H1 (cell line): ENCODE measurements at regions not wholly inside any gene's neighbourhood (a gene's known extent, or its start where the extent isn't known, plus 50 kb on each side); places are given as distances from the start of the nearest gene placed in this dataset.

Source experiments
- CTCF ChIA-PET: fragments of 300-600 bp; sonication (Branson Sonifier 250); formaldehyde crosslinking; loops from one replicate; lab custom pipeline; 2021; ENCODE audit not compliant: partially characterized antibody; lab: Charles Lee
- POLR2A ChIA-PET: fragments of 300-600 bp; sonication (Branson Sonifier 250); formaldehyde crosslinking; loops from one replicate; lab custom pipeline; 2021; ENCODE audit warnings: inconsistent platforms; ENCODE audit not compliant: partially characterized antibody; lab: Charles Lee
- DNase-seq, 2 experiments: peaks; one replicate each; pipeline versions ENCODE4 v3.0.0 to v3.0.0-alpha.2; 2010 to 2022; ENCODE audit warnings: low spot score in 2 of 2, low read depth in 1 of 2, mixed read lengths in 1 of 2
- FAIRE-seq: peaks from 2 replicates; lab custom pipeline; 2011; peaks lifted over from hg19 to GRCh38; lab: Jason Lieb, UNC
- H2AFZ ChIP-seq: 2 replicates; pipeline ENCODE4 v1.8.1; 2012; ENCODE audit warnings: low read length, inconsistent platforms
- H2AK5ac ChIP-seq: 2 replicates; pipeline ENCODE4 v1.6.1; 2013; ENCODE audit warnings: low read depth, low read length
- H2BK120ac ChIP-seq: replicated peaks from 2 replicates; pipeline ENCODE3; 2013; ENCODE audit warnings: low read depth, low read length, inconsistent platforms
- H2BK12ac ChIP-seq: 2 replicates; pipeline ENCODE4 v1.6.1; 2013; ENCODE audit warnings: low read depth, low read length
- H2BK15ac ChIP-seq: 2 replicates; pipeline ENCODE4 v1.6.1; 2013; ENCODE audit warnings: low read length
- H2BK20ac ChIP-seq: 2 replicates; pipeline ENCODE4 v1.6.1; 2013; ENCODE audit warnings: low read length
- H2BK5ac ChIP-seq: 2 replicates; pipeline ENCODE4 v1.6.1; 2013; ENCODE audit warnings: low read depth, low read length
- H3K14ac ChIP-seq: 2 replicates; pipeline ENCODE4 v1.6.1; 2013; ENCODE audit warnings: inconsistent platforms; ENCODE audit not compliant: insufficient read length
- H3K18ac ChIP-seq: 2 replicates; pipeline ENCODE4 v1.6.1; 2013; ENCODE audit warnings: low read length; ENCODE audit errors: extremely low read depth
- H3K23ac ChIP-seq: 2 replicates; pipeline ENCODE4 v1.6.1; 2013; ENCODE audit warnings: inconsistent platforms; ENCODE audit not compliant: insufficient read length
- H3K23me2 ChIP-seq: 2 replicates; pipeline ENCODE4 v1.6.1; 2013; ENCODE audit warnings: low read depth, low read length
- H3K27ac ChIP-seq: 2 replicates; pipeline ENCODE4 v1.6.1; 2011; ENCODE audit warnings: low read depth, low read length, inconsistent platforms
- H3K27me3 ChIP-seq, 4 experiments: replicated peaks in 1 of 4; 1 replicate in 1 of 4; 2 replicates in 3 of 4; pipeline versions ENCODE4 v1.6.1 to v1.8.1; 2011 to 2013; ENCODE audit warnings: low read length in 3 of 4, mild to moderate bottlenecking in 3 of 4, inconsistent platforms in 2 of 4, mixed read lengths in 2 of 4, moderate library complexity in 1 of 4; ENCODE audit not compliant: control insufficient read depth in 3 of 4, insufficient read depth in 3 of 4; ENCODE audit errors: extremely low read depth in 1 of 4
- H3K36me3 ChIP-seq, 4 experiments: 2 replicates each; pipeline versions ENCODE4 v1.6.1 to v1.8.1; 2011 to 2013; ENCODE audit warnings: mild to moderate bottlenecking in 4 of 4, low read length in 3 of 4, moderate library complexity in 2 of 4, control low read depth in 1 of 4, inconsistent platforms in 1 of 4; ENCODE audit not compliant: insufficient read depth in 4 of 4, control insufficient read depth in 2 of 4
- H3K4ac ChIP-seq: replicated peaks from 2 replicates; pipeline ENCODE3; 2013; ENCODE audit warnings: low read length, low read depth, mixed read lengths, inconsistent platforms; ENCODE audit not compliant: insufficient read length
- H3K4me1 ChIP-seq, 4 experiments: replicated peaks in 1 of 4; 1 replicate in 1 of 4; 2 replicates in 3 of 4; pipeline versions ENCODE4 v1.6.1 to v1.8.1; 2011 to 2013; ENCODE audit warnings: low read length in 3 of 4, inconsistent platforms in 2 of 4, mixed read lengths in 1 of 4; ENCODE audit not compliant: insufficient read depth in 4 of 4, control insufficient read depth in 3 of 4
- H3K4me2 ChIP-seq, 2 experiments: 2 replicates each; pipeline versions ENCODE4 v1.6.1 to v1.8.1; 2011 to 2013; ENCODE audit warnings: low read depth in 2 of 2, low read length in 2 of 2, control low read depth in 1 of 2, inconsistent platforms in 1 of 2, mild to moderate bottlenecking in 1 of 2; ENCODE audit not compliant: insufficient read depth in 1 of 2
- H3K4me3 ChIP-seq, 4 experiments: fragments of 200-600, 300-600 bp in 1 of 4; sonication (generic), shearing (Covaris generic), sonication (Bioruptor Twin) in 1 of 4; 2 replicates each; pipeline versions ENCODE4 v1.5.1 to v1.8.1; 2011 to 2016; ENCODE audit warnings: low read length in 4 of 4, low read depth in 3 of 4, control low read depth in 2 of 4, inconsistent platforms in 2 of 4, mild to moderate bottlenecking in 2 of 4, mixed read lengths in 1 of 4, moderate library complexity in 1 of 4; ENCODE audit not compliant: insufficient read depth in 2 of 4; ENCODE audit errors: extremely low read depth in 1 of 4
- H3K56ac ChIP-seq: replicated peaks from 2 replicates; pipeline ENCODE3; 2013; ENCODE audit warnings: low read depth, mild to moderate bottlenecking, mixed read lengths, low read length, inconsistent platforms; ENCODE audit not compliant: insufficient read length
- H3K79me1 ChIP-seq: 2 replicates; pipeline ENCODE4 v1.6.1; 2013; ENCODE audit warnings: low read depth, low read length, control low read depth
- H3K79me2 ChIP-seq, 2 experiments: 2 replicates each; pipeline versions ENCODE4 v1.6.1 to v1.8.1; 2012 to 2013; ENCODE audit warnings: low read length in 2 of 2, mild to moderate bottlenecking in 2 of 2, inconsistent platforms in 1 of 2; ENCODE audit not compliant: insufficient read depth in 2 of 2, control insufficient read depth in 1 of 2
- H3K9ac ChIP-seq, 4 experiments: replicated peaks in 1 of 4; 1 replicate in 1 of 4; 2 replicates in 3 of 4; pipeline versions ENCODE4 v1.6.1 to v1.8.1; 2011 to 2013; ENCODE audit warnings: low read depth in 3 of 4, low read length in 3 of 4, control low read depth in 2 of 4, mild to moderate bottlenecking in 2 of 4, moderate library complexity in 2 of 4, inconsistent platforms in 1 of 4; ENCODE audit errors: extremely low read depth in 1 of 4
- H3K9me3 ChIP-seq, 2 experiments: 2 replicates each; pipeline versions ENCODE4 v1.6.1 to v1.8.1; 2012 to 2013; ENCODE audit warnings: mild to moderate bottlenecking in 2 of 2, moderate library complexity in 2 of 2, control low read depth in 1 of 2, inconsistent platforms in 1 of 2, low read depth in 1 of 2, low read length in 1 of 2, mixed read lengths in 1 of 2; ENCODE audit not compliant: insufficient read depth in 2 of 2
- H4K20me1 ChIP-seq, 2 experiments: replicated peaks in 1 of 2; 2 replicates each; pipeline versions ENCODE3 to v1.8.1; 2011 to 2013; ENCODE audit warnings: inconsistent platforms in 2 of 2, low read length in 2 of 2, mild to moderate bottlenecking in 1 of 2; ENCODE audit not compliant: insufficient read depth in 2 of 2, control insufficient read depth in 1 of 2
- H4K5ac ChIP-seq: 2 replicates; pipeline ENCODE4 v1.6.1; 2013; ENCODE audit warnings: low read length, low read depth, mixed read lengths, inconsistent platforms; ENCODE audit not compliant: insufficient read length
- H4K8ac ChIP-seq: 2 replicates; pipeline ENCODE4 v1.8.0; 2013; ENCODE audit warnings: mild to moderate bottlenecking, moderate library complexity, low read length, inconsistent platforms; ENCODE audit not compliant: insufficient read depth; ENCODE audit errors: extremely low read depth
- H4K91ac ChIP-seq: replicated peaks from 2 replicates; pipeline ENCODE3; 2013; ENCODE audit warnings: low read length, mixed read lengths, inconsistent platforms; ENCODE audit not compliant: insufficient read length
- CBX8 ChIP-seq: fragments of 300-800, 300-1000 bp; sonication (generic); IDR thresholded peaks from 2 replicates; pipeline ENCODE4 v1.7.1; 2016; ENCODE audit warnings: low read depth, low read length, borderline replicate concordance
- CREB1 ChIP-seq: IDR thresholded peaks from 2 replicates; pipeline ENCODE4 v1.6.1; 2012; ENCODE audit warnings: inconsistent platforms
- NANOG ChIP-seq: IDR thresholded peaks from 2 replicates; pipeline ENCODE4 v1.6.1; 2011; ENCODE audit warnings: low read length, low read depth, mild to moderate bottlenecking, inconsistent platforms; ENCODE audit not compliant: insufficient read depth, poor library complexity, severe bottlenecking
- RBBP5 ChIP-seq: IDR thresholded peaks from 2 replicates; pipeline ENCODE4 v1.7.1; 2012; ENCODE audit warnings: low read depth, mild to moderate bottlenecking, inconsistent platforms, low read length, moderate library complexity, borderline replicate concordance
- SIN3A ChIP-seq, 2 experiments: IDR thresholded peaks in 1 of 2; conservative IDR thresholded peaks in 1 of 2; 2 replicates each; pipeline ENCODE4 v1.6.1; 2011 to 2012; ENCODE audit warnings: low read length in 2 of 2, improper control_type of control experiment in 1 of 2, low read depth in 1 of 2, mild to moderate bottlenecking in 1 of 2
- SIRT6 ChIP-seq: IDR thresholded peaks from one replicate; pipeline ENCODE4 v1.7.1; 2012; ENCODE audit warnings: low read length, inconsistent platforms
- TBP ChIP-seq: IDR thresholded peaks from 2 replicates; pipeline ENCODE4 v1.6.1; 2011; ENCODE audit warnings: low read depth, low read length, improper control_type of control experiment
- WGBS, 2 experiments: shearing (Covaris generic) in 1 of 2; methylation state at CpG; one replicate each; pipeline versions ENCODE4 v1.1.6 to v1.1.7; 2013 to 2015; ENCODE audit warnings: low lambda C conversion rate in 2 of 2, mixed read lengths in 2 of 2, inconsistent platforms in 1 of 2, low coverage in 1 of 2, missing lambda C conversion rate in 1 of 2; ENCODE audit not compliant: insufficient replicate concordance in 2 of 2, insufficient coverage in 1 of 2, insufficient read length in 1 of 2; ENCODE audit errors: extremely low coverage in 1 of 2, missing lambda C conversion rate in 1 of 2; 5-methylcytosine and 5-hydroxymethylcytosine counted together
- TF ChIP-seq, protein P1 (sequence below), 3 experiments: IDR thresholded peaks; 1 replicate in 2 of 3; 2 replicates in 1 of 3; pipeline versions ENCODE4 v1.5.1 to v1.6.1; 2011; ENCODE audit warnings: low read length in 3 of 3, mild to moderate bottlenecking in 3 of 3, inconsistent platforms in 2 of 3, low read depth in 1 of 3, moderate library complexity in 1 of 3; ENCODE audit not compliant: insufficient read depth in 1 of 3; ENCODE audit errors: control extremely low read depth in 1 of 3

DNA sequence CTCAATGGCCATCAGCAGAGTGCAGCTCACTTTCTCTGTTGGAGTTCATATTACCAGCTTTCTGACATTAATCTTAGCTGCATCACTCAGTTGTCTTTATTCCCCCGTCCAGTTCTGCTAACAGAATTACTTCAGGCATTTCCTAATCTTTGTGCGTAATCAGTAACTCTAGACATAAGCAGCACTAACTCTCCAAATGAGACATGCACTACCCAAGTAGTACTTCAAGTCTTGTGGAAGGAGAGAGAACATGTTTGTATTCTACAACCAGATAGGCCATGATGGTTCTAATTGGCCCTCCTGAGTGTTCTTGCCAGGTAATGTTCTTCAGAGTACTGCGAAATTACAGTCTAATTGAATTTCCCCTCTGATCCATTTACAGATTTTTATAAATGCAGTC, 448.5 kb upstream of the RPS6KA3 start:
- Histone ChIP-seq H3K79me1 (no peaks in the 10 kb centered on the region), H3K4ac (no peak overlapping the region), H3K4me1 (peaks cover 0 to 6% (median 2%) of the 10 kb centered on the region in 4 experiments; a peak in 3 of 7 replicates), H4K91ac (no peak overlapping the region), H2BK120ac (no peak overlapping the region), H3K9ac (no peak overlapping the region), H4K5ac (no peak overlapping the region), H3K9me3 (peaks cover 3 to 8% of the 10 kb centered on the region in 2 experiments; a peak in 1 of 4 replicates), H3K18ac (no peak overlapping the region), H2BK12ac (no peak overlapping the region), H2AK5ac (no peak overlapping the region), H3K56ac (no peak overlapping the region), H3K27ac (no peak overlapping the region), H2BK20ac (no peak overlapping the region), H3K4me2 (no peak overlapping the region), H2BK5ac (no peak overlapping the region), H4K20me1 (no peaks in the 10 kb centered on the region), H3K23ac (no peak overlapping the region), H2BK15ac (no peak overlapping the region), H3K27me3 (no peaks in the 10 kb centered on the region), H3K36me3 (no peaks in the 10 kb centered on the region), H3K79me2 (no peaks in the 10 kb centered on the region), H3K14ac (no peak overlapping the region), H3K23me2 (no peaks in the 10 kb centered on the region), H2AFZ (no peak overlapping the region), H3K4me3 (no peak overlapping the region), H4K8ac (no peak overlapping the region)
- FAIRE-seq (no peak), DNase-seq (no peak)
- 92% methylated on average over 3 of the region's 3 CpGs; no CpG with 5 or more reads in 1 of the 2 experiments for WGBS, 2 experiments
- ChIA-PET POLR2A (no interaction called here), CTCF (interaction anchor here (0.9 kb wide), 1 partner anchor 185 kb away, joined by 3 read pairs; no protein-coding TSS in a partner anchor)
- no peak for TF ChIP-seq CREB1
- TF ChIP-seq, protein P1, sequence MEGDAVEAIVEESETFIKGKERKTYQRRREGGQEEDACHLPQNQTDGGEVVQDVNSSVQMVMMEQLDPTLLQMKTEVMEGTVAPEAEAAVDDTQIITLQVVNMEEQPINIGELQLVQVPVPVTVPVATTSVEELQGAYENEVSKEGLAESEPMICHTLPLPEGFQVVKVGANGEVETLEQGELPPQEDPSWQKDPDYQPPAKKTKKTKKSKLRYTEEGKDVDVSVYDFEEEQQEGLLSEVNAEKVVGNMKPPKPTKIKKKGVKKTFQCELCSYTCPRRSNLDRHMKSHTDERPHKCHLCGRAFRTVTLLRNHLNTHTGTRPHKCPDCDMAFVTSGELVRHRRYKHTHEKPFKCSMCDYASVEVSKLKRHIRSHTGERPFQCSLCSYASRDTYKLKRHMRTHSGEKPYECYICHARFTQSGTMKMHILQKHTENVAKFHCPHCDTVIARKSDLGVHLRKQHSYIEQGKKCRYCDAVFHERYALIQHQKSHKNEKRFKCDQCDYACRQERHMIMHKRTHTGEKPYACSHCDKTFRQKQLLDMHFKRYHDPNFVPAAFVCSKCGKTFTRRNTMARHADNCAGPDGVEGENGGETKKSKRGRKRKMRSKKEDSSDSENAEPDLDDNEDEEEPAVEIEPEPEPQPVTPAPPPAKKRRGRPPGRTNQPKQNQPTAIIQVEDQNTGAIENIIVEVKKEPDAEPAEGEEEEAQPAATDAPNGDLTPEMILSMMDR (IDR thresholded peaks at IDR 0.05; ENCODE audit: control extremely low read depth in 1 of 3, insufficient read depth in 1 of 3, low read depth in 1 of 3, low read length in 3 of 3) = no peak
- no peak for TF ChIP-seq CBX8
- TF ChIP-seq SIN3A (conservative IDR thresholded peaks at IDR 0.05 in 1 of 2, IDR thresholded peaks at IDR 0.05 in 1 of 2; ENCODE audit: low read depth in 1 of 2, low read length in 2 of 2) = no peak
- TF ChIP-seq RBBP5 = no peak
- no peak for TF ChIP-seq TBP
- TF ChIP-seq SIRT6 = no peak
- no peak for TF ChIP-seq NANOG
